WTC11 (cell line): ENCODE measurements at regions not wholly inside any gene's neighbourhood (a gene's known extent, or its start where the extent isn't known, plus 50 kb on each side); places are given as distances from the start of the nearest gene placed in this dataset.

ENCODE experiments used
- ATAC-seq: fragments of 200-7000 bp; cut with Tn5 transposase; 2 replicates; pipeline ENCODE4 v1.10.0; 2021; ENCODE audit warnings: mild to moderate bottlenecking, moderate library complexity
- CTCF ChIA-PET: fragments of 300-600 bp; sonication (Branson Sonifier 250); formaldehyde crosslinking; loops from one replicate; lab custom pipeline; 2021; ENCODE audit warnings: antibody characterized with exemption; lab: Charles Lee
- POLR2A ChIA-PET: fragments of 350-600 bp; sonication (Branson Sonifier 250); formaldehyde crosslinking; loops from one replicate; lab custom pipeline; 2021; ENCODE audit warnings: antibody characterized with exemption; lab: Charles Lee
- DNase-seq: peaks from one replicate; pipeline ENCODE4 v3.0.0; 2021; ENCODE audit warnings: low spot score
- H3K27ac Mint-ChIP-seq: 2 replicates; pipeline ENCODE4 v1.8.0; 2021; ENCODE audit warnings: mixed read lengths
- H3K27me3 Mint-ChIP-seq: 2 replicates; pipeline ENCODE4 v1.8.0; 2021; ENCODE audit warnings: low read depth, mild to moderate bottlenecking, moderate library complexity, mixed read lengths
- H3K36me3 Mint-ChIP-seq: 2 replicates; pipeline ENCODE4 v1.8.0; 2021; ENCODE audit warnings: mixed read lengths
- H3K4me1 Mint-ChIP-seq: 2 replicates; pipeline ENCODE4 v1.8.0; 2022; ENCODE audit warnings: mixed read lengths
- H3K4me3 Mint-ChIP-seq: 2 replicates; pipeline ENCODE4 v1.8.0; 2021; ENCODE audit warnings: mild to moderate bottlenecking, moderate library complexity, mixed read lengths
- H3K9me3 Mint-ChIP-seq: 2 replicates; pipeline ENCODE4 v1.8.0; 2021; ENCODE audit warnings: mixed read lengths
- AR ChIP-seq: fragments of 250-450 bp; sonication (Bioruptor Pico); IDR thresholded peaks from 2 replicates; pipeline ENCODE4 v1.9.0; 2021; ENCODE audit warnings: mild to moderate bottlenecking
- ATF1 ChIP-seq: sonication (generic); formaldehyde crosslinking; IDR thresholded peaks from 2 replicates; pipeline ENCODE4 v1.8.1; 2023; ENCODE audit warnings: mild to moderate bottlenecking, moderate library complexity, missing genetic modification reagents
- CREB1 ChIP-seq: sonication (generic); formaldehyde crosslinking; IDR thresholded peaks from 2 replicates; pipeline ENCODE4 v1.8.0; 2023; ENCODE audit warnings: mild to moderate bottlenecking, missing genetic modification reagents
- ERG ChIP-seq: fragments of 250-450 bp; sonication (Bioruptor Pico); IDR thresholded peaks from 2 replicates; pipeline ENCODE4 v1.8.0; 2021; ENCODE audit warnings: mild to moderate bottlenecking
- FOXJ3 ChIP-seq: sonication (generic); formaldehyde crosslinking; IDR thresholded peaks from 2 replicates; pipeline ENCODE4 v1.9.0; 2021; ENCODE audit warnings: missing genetic modification reagents, mild to moderate bottlenecking, borderline replicate concordance
- FOXP1 ChIP-seq: sonication (generic); formaldehyde crosslinking; IDR thresholded peaks from 2 replicates; pipeline ENCODE4 v1.8.0; 2022; ENCODE audit warnings: missing genetic modification reagents, mild to moderate bottlenecking, moderate library complexity, borderline replicate concordance
- NR1H2 ChIP-seq: sonication (generic); formaldehyde crosslinking; IDR thresholded peaks from 2 replicates; pipeline ENCODE4 v1.9.0; 2021; ENCODE audit warnings: mild to moderate bottlenecking, moderate library complexity, missing genetic modification reagents
- NR3C1 ChIP-seq: sonication (generic); formaldehyde crosslinking; conservative IDR thresholded peaks from 2 replicates; pipeline ENCODE4 v1.8.1; 2023; ENCODE audit warnings: low read depth, mild to moderate bottlenecking, missing genetic modification reagents
- TEAD1 ChIP-seq: sonication (generic); formaldehyde crosslinking; IDR thresholded peaks from 2 replicates; pipeline ENCODE4 v1.8.0; 2022; ENCODE audit warnings: mild to moderate bottlenecking, missing genetic modification reagents
- USF2 ChIP-seq: sonication (generic); formaldehyde crosslinking; IDR thresholded peaks from 2 replicates; pipeline ENCODE4 v1.8.1; 2023; ENCODE audit warnings: mild to moderate bottlenecking, missing genetic modification reagents, moderate library complexity
- ZNF416 ChIP-seq: fragments of 250-450 bp; sonication (Bioruptor Pico); IDR thresholded peaks from 2 replicates; pipeline ENCODE4 v1.9.0; 2021; ENCODE audit warnings: mild to moderate bottlenecking, inconsistent platforms
- TF ChIP-seq, protein P1 (sequence below): sonication (generic); formaldehyde crosslinking; IDR thresholded peaks from 2 replicates; pipeline ENCODE4 v1.8.0; 2022; ENCODE audit warnings: missing genetic modification reagents
- TF ChIP-seq, protein P2 (sequence below): fragments of 250-450 bp; sonication (Bioruptor Pico); IDR thresholded peaks from 2 replicates; pipeline ENCODE4 v1.9.0; 2021; ENCODE audit warnings: mild to moderate bottlenecking, borderline replicate concordance
- TF ChIP-seq, protein P3 (sequence below): sonication (generic); formaldehyde crosslinking; IDR thresholded peaks from 2 replicates; pipeline ENCODE4 v1.8.0; 2023; ENCODE audit warnings: mild to moderate bottlenecking, missing genetic modification reagents
- TF ChIP-seq, protein P4 (sequence below): sonication (generic); formaldehyde crosslinking; IDR thresholded peaks from 2 replicates; pipeline ENCODE4 v1.8.1; 2022; ENCODE audit warnings: low read depth, mild to moderate bottlenecking, moderate library complexity, missing genetic modification reagents, borderline replicate concordance
- TF ChIP-seq, protein P5 (sequence below): sonication (generic); formaldehyde crosslinking; IDR thresholded peaks from 2 replicates; pipeline ENCODE4 v1.8.1; 2022; ENCODE audit warnings: missing genetic modification reagents, borderline replicate concordance

DNA sequence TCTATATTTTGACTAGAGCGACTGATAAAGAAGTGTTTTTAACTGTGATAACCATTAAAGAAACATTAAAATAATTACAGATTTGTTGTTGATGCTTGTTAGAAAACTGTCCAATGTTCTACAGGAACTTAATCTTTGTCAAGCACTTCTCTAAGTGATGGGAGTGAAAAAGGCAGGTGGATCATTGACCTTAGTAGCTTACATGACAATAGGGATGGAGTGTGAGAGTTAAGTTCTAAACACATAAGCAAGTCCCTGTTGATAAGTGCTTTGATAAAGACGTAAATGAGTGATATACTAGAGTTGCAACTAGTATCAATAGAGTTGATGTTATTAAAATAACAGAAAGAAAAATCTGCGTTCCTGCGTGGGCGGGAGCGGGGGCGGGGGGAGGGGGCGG lies 931.5 kb upstream of the EPHA7 start:
- Mint-ChIP-seq H3K27ac (no peak overlapping the region), H3K4me3 (peak overlapping the region; percentile 20), H3K4me1 (peaks cover 21% of the 10 kb centered on the region), H3K27me3 (no peaks in the 10 kb centered on the region), H3K9me3 (no peaks in the 10 kb centered on the region), H3K36me3 (no peaks in the 10 kb centered on the region)
- TF ChIP-seq AR (CRISPR knock-in tag): no peak
- TF ChIP-seq, protein P1, sequence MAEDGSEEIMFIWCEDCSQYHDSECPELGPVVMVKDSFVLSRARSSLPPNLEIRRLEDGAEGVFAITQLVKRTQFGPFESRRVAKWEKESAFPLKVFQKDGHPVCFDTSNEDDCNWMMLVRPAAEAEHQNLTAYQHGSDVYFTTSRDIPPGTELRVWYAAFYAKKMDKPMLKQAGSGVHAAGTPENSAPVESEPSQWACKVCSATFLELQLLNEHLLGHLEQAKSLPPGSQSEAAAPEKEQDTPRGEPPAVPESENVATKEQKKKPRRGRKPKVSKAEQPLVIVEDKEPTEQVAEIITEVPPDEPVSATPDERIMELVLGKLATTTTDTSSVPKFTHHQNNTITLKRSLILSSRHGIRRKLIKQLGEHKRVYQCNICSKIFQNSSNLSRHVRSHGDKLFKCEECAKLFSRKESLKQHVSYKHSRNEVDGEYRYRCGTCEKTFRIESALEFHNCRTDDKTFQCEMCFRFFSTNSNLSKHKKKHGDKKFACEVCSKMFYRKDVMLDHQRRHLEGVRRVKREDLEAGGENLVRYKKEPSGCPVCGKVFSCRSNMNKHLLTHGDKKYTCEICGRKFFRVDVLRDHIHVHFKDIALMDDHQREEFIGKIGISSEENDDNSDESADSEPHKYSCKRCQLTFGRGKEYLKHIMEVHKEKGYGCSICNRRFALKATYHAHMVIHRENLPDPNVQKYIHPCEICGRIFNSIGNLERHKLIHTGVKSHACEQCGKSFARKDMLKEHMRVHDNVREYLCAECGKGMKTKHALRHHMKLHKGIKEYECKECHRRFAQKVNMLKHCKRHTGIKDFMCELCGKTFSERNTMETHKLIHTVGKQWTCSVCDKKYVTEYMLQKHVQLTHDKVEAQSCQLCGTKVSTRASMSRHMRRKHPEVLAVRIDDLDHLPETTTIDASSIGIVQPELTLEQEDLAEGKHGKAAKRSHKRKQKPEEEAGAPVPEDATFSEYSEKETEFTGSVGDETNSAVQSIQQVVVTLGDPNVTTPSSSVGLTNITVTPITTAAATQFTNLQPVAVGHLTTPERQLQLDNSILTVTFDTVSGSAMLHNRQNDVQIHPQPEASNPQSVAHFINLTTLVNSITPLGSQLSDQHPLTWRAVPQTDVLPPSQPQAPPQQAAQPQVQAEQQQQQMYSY (CRISPR knock-in tag): no peak
- TF ChIP-seq, protein P2, sequence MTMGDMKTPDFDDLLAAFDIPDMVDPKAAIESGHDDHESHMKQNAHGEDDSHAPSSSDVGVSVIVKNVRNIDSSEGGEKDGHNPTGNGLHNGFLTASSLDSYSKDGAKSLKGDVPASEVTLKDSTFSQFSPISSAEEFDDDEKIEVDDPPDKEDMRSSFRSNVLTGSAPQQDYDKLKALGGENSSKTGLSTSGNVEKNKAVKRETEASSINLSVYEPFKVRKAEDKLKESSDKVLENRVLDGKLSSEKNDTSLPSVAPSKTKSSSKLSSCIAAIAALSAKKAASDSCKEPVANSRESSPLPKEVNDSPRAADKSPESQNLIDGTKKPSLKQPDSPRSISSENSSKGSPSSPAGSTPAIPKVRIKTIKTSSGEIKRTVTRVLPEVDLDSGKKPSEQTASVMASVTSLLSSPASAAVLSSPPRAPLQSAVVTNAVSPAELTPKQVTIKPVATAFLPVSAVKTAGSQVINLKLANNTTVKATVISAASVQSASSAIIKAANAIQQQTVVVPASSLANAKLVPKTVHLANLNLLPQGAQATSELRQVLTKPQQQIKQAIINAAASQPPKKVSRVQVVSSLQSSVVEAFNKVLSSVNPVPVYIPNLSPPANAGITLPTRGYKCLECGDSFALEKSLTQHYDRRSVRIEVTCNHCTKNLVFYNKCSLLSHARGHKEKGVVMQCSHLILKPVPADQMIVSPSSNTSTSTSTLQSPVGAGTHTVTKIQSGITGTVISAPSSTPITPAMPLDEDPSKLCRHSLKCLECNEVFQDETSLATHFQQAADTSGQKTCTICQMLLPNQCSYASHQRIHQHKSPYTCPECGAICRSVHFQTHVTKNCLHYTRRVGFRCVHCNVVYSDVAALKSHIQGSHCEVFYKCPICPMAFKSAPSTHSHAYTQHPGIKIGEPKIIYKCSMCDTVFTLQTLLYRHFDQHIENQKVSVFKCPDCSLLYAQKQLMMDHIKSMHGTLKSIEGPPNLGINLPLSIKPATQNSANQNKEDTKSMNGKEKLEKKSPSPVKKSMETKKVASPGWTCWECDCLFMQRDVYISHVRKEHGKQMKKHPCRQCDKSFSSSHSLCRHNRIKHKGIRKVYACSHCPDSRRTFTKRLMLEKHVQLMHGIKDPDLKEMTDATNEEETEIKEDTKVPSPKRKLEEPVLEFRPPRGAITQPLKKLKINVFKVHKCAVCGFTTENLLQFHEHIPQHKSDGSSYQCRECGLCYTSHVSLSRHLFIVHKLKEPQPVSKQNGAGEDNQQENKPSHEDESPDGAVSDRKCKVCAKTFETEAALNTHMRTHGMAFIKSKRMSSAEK (CRISPR knock-in tag): no peak
- no peak for TF ChIP-seq USF2 (CRISPR knock-in tag)
- no peak for TF ChIP-seq ATF1 (CRISPR knock-in tag)
- no peak for TF ChIP-seq TEAD1 (CRISPR knock-in tag)
- ChIA-PET POLR2A (no interaction called here), CTCF (no interaction called here)
- ATAC-seq: peak; percentile 59; the same call in 1 of the 2 replicates
- no peak for DNase-seq

DNA sequence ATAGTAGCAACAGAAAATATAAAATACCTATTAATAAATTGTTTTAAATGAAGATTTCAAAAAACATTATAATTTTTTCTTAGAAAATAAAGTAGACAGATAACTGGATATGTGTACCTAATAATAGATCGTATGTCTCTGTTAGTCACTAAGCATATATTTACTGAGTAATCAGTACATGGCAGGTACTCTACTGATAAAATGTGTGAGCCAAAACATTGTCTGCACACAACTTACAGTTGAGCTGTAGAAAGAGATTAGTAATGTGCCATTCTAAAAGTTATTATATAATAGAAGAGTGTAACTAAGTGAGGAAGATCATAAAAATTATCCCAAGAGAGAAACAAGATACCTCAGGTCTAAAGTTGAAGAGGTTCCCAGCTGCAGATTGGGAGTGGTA lies 929.9 kb upstream of the EPHA7 start:
- POLR2A ChIA-PET: no interaction called here
- peaks cover 21% of the 10 kb centered on the region for H3K4me1 Mint-ChIP-seq
- DNase-seq: no peak
- no peaks in the 10 kb centered on the region for H3K9me3 Mint-ChIP-seq
- H3K27me3 Mint-ChIP-seq: no peaks in the 10 kb centered on the region
- ATAC-seq: no peak
- no peak overlapping the region for H3K27ac Mint-ChIP-seq
- CTCF ChIA-PET: no interaction called here
- H3K36me3 Mint-ChIP-seq: no peaks in the 10 kb centered on the region
- H3K4me3 Mint-ChIP-seq: no peak overlapping the region
- TF ChIP-seq, protein P3, sequence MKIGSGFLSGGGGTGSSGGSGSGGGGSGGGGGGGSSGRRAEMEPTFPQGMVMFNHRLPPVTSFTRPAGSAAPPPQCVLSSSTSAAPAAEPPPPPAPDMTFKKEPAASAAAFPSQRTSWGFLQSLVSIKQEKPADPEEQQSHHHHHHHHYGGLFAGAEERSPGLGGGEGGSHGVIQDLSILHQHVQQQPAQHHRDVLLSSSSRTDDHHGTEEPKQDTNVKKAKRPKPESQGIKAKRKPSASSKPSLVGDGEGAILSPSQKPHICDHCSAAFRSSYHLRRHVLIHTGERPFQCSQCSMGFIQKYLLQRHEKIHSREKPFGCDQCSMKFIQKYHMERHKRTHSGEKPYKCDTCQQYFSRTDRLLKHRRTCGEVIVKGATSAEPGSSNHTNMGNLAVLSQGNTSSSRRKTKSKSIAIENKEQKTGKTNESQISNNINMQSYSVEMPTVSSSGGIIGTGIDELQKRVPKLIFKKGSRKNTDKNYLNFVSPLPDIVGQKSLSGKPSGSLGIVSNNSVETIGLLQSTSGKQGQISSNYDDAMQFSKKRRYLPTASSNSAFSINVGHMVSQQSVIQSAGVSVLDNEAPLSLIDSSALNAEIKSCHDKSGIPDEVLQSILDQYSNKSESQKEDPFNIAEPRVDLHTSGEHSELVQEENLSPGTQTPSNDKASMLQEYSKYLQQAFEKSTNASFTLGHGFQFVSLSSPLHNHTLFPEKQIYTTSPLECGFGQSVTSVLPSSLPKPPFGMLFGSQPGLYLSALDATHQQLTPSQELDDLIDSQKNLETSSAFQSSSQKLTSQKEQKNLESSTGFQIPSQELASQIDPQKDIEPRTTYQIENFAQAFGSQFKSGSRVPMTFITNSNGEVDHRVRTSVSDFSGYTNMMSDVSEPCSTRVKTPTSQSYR (CRISPR knock-in tag): no peak
- TF ChIP-seq, protein P4, sequence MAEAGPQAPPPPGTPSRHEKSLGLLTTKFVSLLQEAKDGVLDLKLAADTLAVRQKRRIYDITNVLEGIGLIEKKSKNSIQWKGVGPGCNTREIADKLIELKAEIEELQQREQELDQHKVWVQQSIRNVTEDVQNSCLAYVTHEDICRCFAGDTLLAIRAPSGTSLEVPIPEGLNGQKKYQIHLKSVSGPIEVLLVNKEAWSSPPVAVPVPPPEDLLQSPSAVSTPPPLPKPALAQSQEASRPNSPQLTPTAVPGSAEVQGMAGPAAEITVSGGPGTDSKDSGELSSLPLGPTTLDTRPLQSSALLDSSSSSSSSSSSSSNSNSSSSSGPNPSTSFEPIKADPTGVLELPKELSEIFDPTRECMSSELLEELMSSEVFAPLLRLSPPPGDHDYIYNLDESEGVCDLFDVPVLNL (CRISPR knock-in tag): no peak
- TF ChIP-seq NR3C1 (CRISPR knock-in tag) (no peak), NR1H2 (CRISPR knock-in tag) (no peak), CREB1 (CRISPR knock-in tag) (no peak), FOXJ3 (CRISPR knock-in tag) (no peak), ZNF416 (no peak), ERG (CRISPR knock-in tag) (no peak), FOXP1 (CRISPR knock-in tag) (no peak)
- TF ChIP-seq, protein P5, sequence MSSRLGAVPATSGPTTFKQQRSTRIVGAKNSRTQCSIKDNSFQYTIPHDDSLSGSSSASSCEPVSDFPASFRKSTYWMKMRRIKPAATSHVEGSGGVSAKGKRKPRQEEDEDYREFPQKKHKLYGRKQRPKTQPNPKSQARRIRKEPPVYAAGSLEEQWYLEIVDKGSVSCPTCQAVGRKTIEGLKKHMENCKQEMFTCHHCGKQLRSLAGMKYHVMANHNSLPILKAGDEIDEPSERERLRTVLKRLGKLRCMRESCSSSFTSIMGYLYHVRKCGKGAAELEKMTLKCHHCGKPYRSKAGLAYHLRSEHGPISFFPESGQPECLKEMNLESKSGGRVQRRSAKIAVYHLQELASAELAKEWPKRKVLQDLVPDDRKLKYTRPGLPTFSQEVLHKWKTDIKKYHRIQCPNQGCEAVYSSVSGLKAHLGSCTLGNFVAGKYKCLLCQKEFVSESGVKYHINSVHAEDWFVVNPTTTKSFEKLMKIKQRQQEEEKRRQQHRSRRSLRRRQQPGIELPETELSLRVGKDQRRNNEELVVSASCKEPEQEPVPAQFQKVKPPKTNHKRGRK: no peak
